WTC11 (cell line): ENCODE measurements at regions not wholly inside any gene's neighbourhood (a gene's known extent, or its start where the extent isn't known, plus 50 kb on each side); places are given as distances from the start of the nearest gene placed in this dataset.

ENCODE experiments used
- ATAC-seq: fragments of 200-7000 bp; cut with Tn5 transposase; 2 replicates; pipeline ENCODE4 v1.10.0; 2021; ENCODE audit warnings: mild to moderate bottlenecking, moderate library complexity
- CTCF ChIA-PET: fragments of 300-600 bp; sonication (Branson Sonifier 250); formaldehyde crosslinking; loops from one replicate; lab custom pipeline; 2021; ENCODE audit warnings: antibody characterized with exemption; lab: Charles Lee
- POLR2A ChIA-PET: fragments of 350-600 bp; sonication (Branson Sonifier 250); formaldehyde crosslinking; loops from one replicate; lab custom pipeline; 2021; ENCODE audit warnings: antibody characterized with exemption; lab: Charles Lee
- DNase-seq: peaks from one replicate; pipeline ENCODE4 v3.0.0; 2021; ENCODE audit warnings: low spot score
- H3K27ac Mint-ChIP-seq: 2 replicates; pipeline ENCODE4 v1.8.0; 2021; ENCODE audit warnings: mixed read lengths
- H3K27me3 Mint-ChIP-seq: 2 replicates; pipeline ENCODE4 v1.8.0; 2021; ENCODE audit warnings: low read depth, mild to moderate bottlenecking, moderate library complexity, mixed read lengths
- H3K36me3 Mint-ChIP-seq: 2 replicates; pipeline ENCODE4 v1.8.0; 2021; ENCODE audit warnings: mixed read lengths
- H3K4me1 Mint-ChIP-seq: 2 replicates; pipeline ENCODE4 v1.8.0; 2022; ENCODE audit warnings: mixed read lengths
- H3K4me3 Mint-ChIP-seq: 2 replicates; pipeline ENCODE4 v1.8.0; 2021; ENCODE audit warnings: mild to moderate bottlenecking, moderate library complexity, mixed read lengths
- H3K9me3 Mint-ChIP-seq: 2 replicates; pipeline ENCODE4 v1.8.0; 2021; ENCODE audit warnings: mixed read lengths
- ARID4B ChIP-seq: sonication (generic); formaldehyde crosslinking; IDR thresholded peaks from 2 replicates; pipeline ENCODE4 v1.8.0; 2023; ENCODE audit warnings: missing genetic modification reagents, mild to moderate bottlenecking, borderline replicate concordance
- CDX4 ChIP-seq: fragments of 250-450 bp; sonication (Bioruptor Pico); IDR thresholded peaks from 2 replicates; pipeline ENCODE4 v1.9.0; 2021; ENCODE audit warnings: moderate library complexity, mild to moderate bottlenecking, inconsistent platforms, borderline replicate concordance
- CREM ChIP-seq: sonication (generic); formaldehyde crosslinking; IDR thresholded peaks from 2 replicates; pipeline ENCODE4 v1.8.1; 2022; ENCODE audit warnings: mild to moderate bottlenecking, missing genetic modification reagents, moderate library complexity
- ESRRA ChIP-seq: sonication (generic); formaldehyde crosslinking; IDR thresholded peaks from 2 replicates; pipeline ENCODE4 v1.8.1; 2022; ENCODE audit warnings: mild to moderate bottlenecking, missing genetic modification reagents, borderline replicate concordance
- GTF2I ChIP-seq: fragments of 250-450 bp; sonication (Bioruptor Pico); conservative IDR thresholded peaks from 2 replicates; pipeline ENCODE4 v1.4.0; 2021; ENCODE audit warnings: mild to moderate bottlenecking
- KAT7 ChIP-seq: sonication (generic); formaldehyde crosslinking; IDR thresholded peaks from 2 replicates; pipeline ENCODE4 v1.8.1; 2023; ENCODE audit warnings: missing genetic modification reagents, mild to moderate bottlenecking, borderline replicate concordance
- RELA ChIP-seq: sonication (generic); formaldehyde crosslinking; IDR thresholded peaks from 2 replicates; pipeline ENCODE4 v1.8.1; 2022; ENCODE audit warnings: missing genetic modification reagents, mild to moderate bottlenecking, borderline replicate concordance
- SMAD3 ChIP-seq: sonication (generic); formaldehyde crosslinking; IDR thresholded peaks from 2 replicates; pipeline ENCODE4 v1.8.0; 2022; ENCODE audit warnings: missing genetic modification reagents, mild to moderate bottlenecking, borderline replicate concordance
- SMAD4 ChIP-seq: sonication (generic); formaldehyde crosslinking; IDR thresholded peaks from 2 replicates; pipeline ENCODE4 v1.8.0; 2022; ENCODE audit warnings: mild to moderate bottlenecking, missing genetic modification reagents
- STAT6 ChIP-seq: sonication (generic); formaldehyde crosslinking; conservative IDR thresholded peaks from 2 replicates; pipeline ENCODE4 v1.8.1; 2023; ENCODE audit warnings: mild to moderate bottlenecking, low read depth, missing genetic modification reagents, moderate library complexity
- TP53 ChIP-seq: sonication (generic); formaldehyde crosslinking; IDR thresholded peaks from 2 replicates; pipeline ENCODE4 v1.8.1; 2023; ENCODE audit warnings: mild to moderate bottlenecking, missing genetic modification reagents
- ZNF512 ChIP-seq: sonication (generic); formaldehyde crosslinking; IDR thresholded peaks from 2 replicates; pipeline ENCODE4 v1.8.1; 2022; ENCODE audit warnings: missing genetic modification reagents, borderline replicate concordance
- TF ChIP-seq, protein P1 (sequence below): sonication (generic); formaldehyde crosslinking; IDR thresholded peaks from 2 replicates; pipeline ENCODE4 v1.8.1; 2022; ENCODE audit warnings: low read depth, missing genetic modification reagents, borderline replicate concordance
- TF ChIP-seq, protein P2 (sequence below): sonication (generic); formaldehyde crosslinking; IDR thresholded peaks from 2 replicates; pipeline ENCODE4 v1.8.0; 2022; ENCODE audit warnings: mild to moderate bottlenecking, missing genetic modification reagents
- TF ChIP-seq, protein P3 (sequence below): sonication (generic); formaldehyde crosslinking; IDR thresholded peaks from 2 replicates; pipeline ENCODE4 v1.8.0; 2023; ENCODE audit warnings: mild to moderate bottlenecking, missing genetic modification reagents

- Mint-ChIP-seq H3K9me3 (peaks cover 24% of the 10 kb centered on the region; the same call in 1 of the 2 replicates), H3K36me3 (peaks cover 5% of the 10 kb centered on the region), H3K4me3 (no peak overlapping the region), H3K4me1 (peaks cover 10% of the 10 kb centered on the region), H3K27ac (no peak overlapping the region), H3K27me3 (no peaks in the 10 kb centered on the region)
- ChIA-PET POLR2A (no interaction called here), CTCF (no interaction called here)
- ATAC-seq (no peak), DNase-seq (no peak)
- TF ChIP-seq ESRRA (no peak), SMAD4 (no peak), KAT7 (CRISPR knock-in tag) (no peak)
- TF ChIP-seq, protein P1, sequence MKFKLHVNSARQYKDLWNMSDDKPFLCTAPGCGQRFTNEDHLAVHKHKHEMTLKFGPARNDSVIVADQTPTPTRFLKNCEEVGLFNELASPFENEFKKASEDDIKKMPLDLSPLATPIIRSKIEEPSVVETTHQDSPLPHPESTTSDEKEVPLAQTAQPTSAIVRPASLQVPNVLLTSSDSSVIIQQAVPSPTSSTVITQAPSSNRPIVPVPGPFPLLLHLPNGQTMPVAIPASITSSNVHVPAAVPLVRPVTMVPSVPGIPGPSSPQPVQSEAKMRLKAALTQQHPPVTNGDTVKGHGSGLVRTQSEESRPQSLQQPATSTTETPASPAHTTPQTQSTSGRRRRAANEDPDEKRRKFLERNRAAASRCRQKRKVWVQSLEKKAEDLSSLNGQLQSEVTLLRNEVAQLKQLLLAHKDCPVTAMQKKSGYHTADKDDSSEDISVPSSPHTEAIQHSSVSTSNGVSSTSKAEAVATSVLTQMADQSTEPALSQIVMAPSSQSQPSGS (CRISPR knock-in tag), result no peak
Measured at GRCh38 chr2:41737888-41738287, 309.9 kb upstream of the PKDCC start.

- Mint-ChIP-seq H3K36me3 (peaks cover 9% of the 10 kb centered on the region), H3K4me3 (no peak overlapping the region), H3K27ac (no peak overlapping the region)
- DNase-seq, result no peak
- no peak for ATAC-seq
- TF ChIP-seq ZNF512 (CRISPR knock-in tag) (no peak), SMAD3 (CRISPR knock-in tag) (no peak), GTF2I (CRISPR knock-in tag) (no peak), RELA (no peak), CREM (CRISPR knock-in tag) (no peak), CDX4 (CRISPR knock-in tag) (no peak), STAT6 (CRISPR knock-in tag) (no peak), ARID4B (CRISPR knock-in tag) (no peak), TP53 (CRISPR knock-in tag) (no peak)
- TF ChIP-seq, protein P1 (CRISPR knock-in tag), result no peak
- TF ChIP-seq, protein P2, sequence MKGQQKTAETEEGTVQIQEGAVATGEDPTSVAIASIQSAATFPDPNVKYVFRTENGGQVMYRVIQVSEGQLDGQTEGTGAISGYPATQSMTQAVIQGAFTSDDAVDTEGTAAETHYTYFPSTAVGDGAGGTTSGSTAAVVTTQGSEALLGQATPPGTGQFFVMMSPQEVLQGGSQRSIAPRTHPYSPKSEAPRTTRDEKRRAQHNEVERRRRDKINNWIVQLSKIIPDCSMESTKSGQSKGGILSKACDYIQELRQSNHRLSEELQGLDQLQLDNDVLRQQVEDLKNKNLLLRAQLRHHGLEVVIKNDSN (CRISPR knock-in tag), result no peak
- TF ChIP-seq, protein P3, sequence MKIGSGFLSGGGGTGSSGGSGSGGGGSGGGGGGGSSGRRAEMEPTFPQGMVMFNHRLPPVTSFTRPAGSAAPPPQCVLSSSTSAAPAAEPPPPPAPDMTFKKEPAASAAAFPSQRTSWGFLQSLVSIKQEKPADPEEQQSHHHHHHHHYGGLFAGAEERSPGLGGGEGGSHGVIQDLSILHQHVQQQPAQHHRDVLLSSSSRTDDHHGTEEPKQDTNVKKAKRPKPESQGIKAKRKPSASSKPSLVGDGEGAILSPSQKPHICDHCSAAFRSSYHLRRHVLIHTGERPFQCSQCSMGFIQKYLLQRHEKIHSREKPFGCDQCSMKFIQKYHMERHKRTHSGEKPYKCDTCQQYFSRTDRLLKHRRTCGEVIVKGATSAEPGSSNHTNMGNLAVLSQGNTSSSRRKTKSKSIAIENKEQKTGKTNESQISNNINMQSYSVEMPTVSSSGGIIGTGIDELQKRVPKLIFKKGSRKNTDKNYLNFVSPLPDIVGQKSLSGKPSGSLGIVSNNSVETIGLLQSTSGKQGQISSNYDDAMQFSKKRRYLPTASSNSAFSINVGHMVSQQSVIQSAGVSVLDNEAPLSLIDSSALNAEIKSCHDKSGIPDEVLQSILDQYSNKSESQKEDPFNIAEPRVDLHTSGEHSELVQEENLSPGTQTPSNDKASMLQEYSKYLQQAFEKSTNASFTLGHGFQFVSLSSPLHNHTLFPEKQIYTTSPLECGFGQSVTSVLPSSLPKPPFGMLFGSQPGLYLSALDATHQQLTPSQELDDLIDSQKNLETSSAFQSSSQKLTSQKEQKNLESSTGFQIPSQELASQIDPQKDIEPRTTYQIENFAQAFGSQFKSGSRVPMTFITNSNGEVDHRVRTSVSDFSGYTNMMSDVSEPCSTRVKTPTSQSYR (CRISPR knock-in tag), result no peak
- TF ChIP-seq, all 79 proteins: peak for 0
- ChIA-PET CTCF (no interaction called here), POLR2A (no interaction called here)
- Mint-ChIP-seq H3K4me1 (no peaks in the 10 kb centered on the region), H3K27me3 (peaks cover 2% of the 10 kb centered on the region; the same call in 1 of the 2 replicates), H3K9me3 (peaks cover 38% of the 10 kb centered on the region)
Measured at GRCh38 chr2:41741951-41742595, 305.7 kb upstream of the PKDCC start.
